ENCODE measurements at regions not wholly inside any gene's neighbourhood (a gene's known extent, or its start where the extent isn't known, plus 50 kb on each side); places are given as distances from the start of the nearest gene placed in this dataset.
"Not testable (repeated sequence)": the region's sequence is repeated elsewhere in the genome, so short reads cannot be mapped to it uniquely, and the experiment has no call there.

GRCh38 chr15:57883701-57884100 is 177.2 kb downstream of the POLR2M start:
- no peak for DNase-seq

DNA sequence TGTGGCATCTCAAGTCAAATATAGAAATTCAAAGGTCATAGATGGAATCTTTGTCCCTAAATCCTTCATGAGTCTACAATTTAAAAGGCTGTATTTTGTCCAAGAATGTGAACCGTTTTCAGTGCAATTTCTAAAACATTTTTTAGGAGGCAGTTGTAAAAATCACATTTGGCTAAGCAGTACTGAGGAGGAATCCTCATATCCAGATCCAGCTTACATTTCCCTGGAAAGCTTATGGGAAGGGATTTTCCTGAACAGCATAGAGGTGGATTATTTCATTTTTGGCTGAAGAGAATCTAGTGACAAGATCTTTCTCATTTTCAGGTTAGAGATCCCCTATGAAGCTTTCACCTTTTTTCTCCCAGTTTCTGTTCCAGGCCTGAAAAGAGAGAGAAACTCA is 178.4 kb downstream of the POLR2M start:
- no peak for DNase-seq

DNA sequence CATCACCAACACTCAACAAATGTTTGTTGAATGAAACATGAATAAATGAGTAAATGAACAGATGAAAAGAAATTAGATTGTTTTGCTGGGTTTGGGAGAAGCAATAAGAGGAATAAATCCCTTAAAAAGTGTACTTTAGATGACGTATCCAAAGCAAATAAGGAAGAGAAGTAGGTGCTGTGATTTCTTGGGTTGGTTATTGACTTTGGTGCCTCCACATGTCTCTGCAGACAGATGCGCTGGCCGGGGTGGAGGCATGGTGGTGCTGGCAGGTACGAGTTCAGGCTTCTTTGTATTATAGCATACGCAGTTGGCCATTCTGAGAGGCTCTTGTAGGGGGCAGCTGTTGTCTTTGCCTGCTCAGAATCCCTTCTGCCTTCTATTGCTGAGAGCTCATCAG is 178.9 kb downstream of the POLR2M start:
- DNase-seq = no peak

GRCh38 chr15:57887825-57888224 is 177.7 kb downstream of the ALDH1A2 start:
- DNase-seq = no peak

GRCh38 chr15:57890351-57890750 is 175.2 kb downstream of the ALDH1A2 start:
- DNase-seq = no peak

DNA sequence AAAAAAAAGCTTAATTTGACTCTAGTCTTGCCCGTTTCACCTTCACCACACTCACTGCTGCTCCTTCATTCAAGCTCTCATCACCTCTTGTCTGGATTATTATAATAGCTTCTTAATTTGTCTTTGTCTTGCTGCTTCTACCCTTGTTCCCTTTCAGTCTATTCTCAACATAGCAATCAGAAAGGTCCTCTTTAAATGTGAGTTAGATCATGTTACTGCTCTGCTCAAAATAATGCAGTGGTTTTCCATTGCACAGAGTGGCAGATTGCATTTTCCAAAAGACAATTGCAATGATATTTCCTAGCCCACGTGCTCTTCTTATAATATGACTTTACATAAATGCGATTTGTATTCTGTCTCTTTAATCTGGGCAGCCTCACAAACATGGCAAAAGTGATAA is 174.6 kb downstream of the ALDH1A2 start:
- DNase-seq = no peak

- no peak for DNase-seq
These were observed 173.3 kb downstream of the ALDH1A2 start for GRCh38 chr15:57892181-57892580.

DNA sequence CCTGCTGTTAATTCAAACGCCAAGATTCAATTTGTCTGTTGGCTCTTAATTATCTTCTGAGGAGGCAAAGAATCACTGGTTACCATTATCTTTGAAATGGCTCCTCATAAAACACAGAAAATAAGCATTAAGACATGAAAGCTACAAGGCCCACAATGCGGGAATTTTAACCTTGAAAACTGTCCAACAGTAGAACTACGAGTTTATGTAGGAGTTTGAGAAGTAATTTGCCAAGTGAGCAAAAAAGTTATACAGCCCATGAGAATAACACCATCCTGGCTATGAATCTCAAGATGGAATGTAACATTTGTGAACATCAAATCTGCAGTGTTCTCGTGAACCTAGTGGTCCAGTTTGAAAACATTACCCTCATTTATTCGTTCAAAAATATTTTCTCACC is 172.5 kb downstream of the ALDH1A2 start:
- no peak for DNase-seq

DNA sequence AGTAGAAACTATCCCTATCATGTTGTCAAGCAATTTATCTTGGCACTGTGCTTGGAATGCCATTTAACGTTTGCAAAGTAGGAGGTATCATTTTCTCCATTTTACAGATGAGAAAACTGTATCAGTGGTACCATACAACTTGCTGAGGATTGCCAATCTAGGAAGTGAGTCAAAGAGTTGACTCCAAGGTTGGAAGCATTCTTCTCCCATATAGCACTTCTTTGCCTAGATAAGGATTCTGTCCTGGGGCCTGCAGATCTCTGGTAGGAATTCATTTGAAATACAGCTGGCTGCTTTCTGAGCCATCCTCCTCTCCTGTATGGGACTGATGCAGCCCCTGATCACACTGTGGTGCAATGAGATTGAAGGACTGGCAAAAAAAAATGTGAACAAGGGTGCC is 170.2 kb downstream of the ALDH1A2 start:
- DNase-seq = no peak

- DNase-seq = no peak
These were observed 169.4 kb downstream of the ALDH1A2 start for GRCh38 chr15:57896114-57896513.

- DNase-seq = not testable (repeated sequence)
These were observed 168.6 kb downstream of the ALDH1A2 start for GRCh38 chr15:57896899-57897298.

DNA sequence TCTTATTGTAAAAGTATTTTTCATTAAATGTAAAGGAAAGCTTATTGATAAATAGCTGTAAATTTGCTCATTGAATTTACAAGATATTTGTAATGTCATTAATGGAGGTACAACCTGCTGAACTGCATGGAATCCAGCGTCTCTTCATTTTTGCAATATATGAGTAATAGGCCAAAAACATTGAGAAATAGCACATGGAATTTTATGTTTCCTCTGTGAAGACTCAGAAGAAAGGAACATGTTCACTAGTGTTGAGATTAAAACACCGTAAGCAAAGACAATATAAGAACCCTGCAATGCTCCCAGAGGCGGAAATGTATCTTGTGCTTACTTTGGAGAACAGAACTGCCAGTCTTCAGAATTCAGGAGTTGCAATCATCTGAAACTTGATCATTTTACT is 167.6 kb downstream of the ALDH1A2 start:
- DNase-seq = no peak

- DNase-seq = no peak
These were observed 163.4 kb downstream of the ALDH1A2 start for GRCh38 chr15:57902155-57902554.

Data from activated effector memory CD4-positive, alpha-beta T cell treated with anti-CD3 and anti-CD28 coated beads, Interleukin-2, amount 50 U/mL, for 16 hours (primary cell).